Transverse colon (tissue), 4 donors: ENCODE measurements at regions not wholly inside any gene's neighbourhood (a gene's known extent, or its start where the extent isn't known, plus 50 kb on each side); places are given as distances from the start of the nearest gene placed in this dataset.

Source experiments
- DNase-seq: peaks from one replicate; pipeline ENCODE4 v3.0.0-alpha.2; 2019
- H3K27ac ChIP-seq, 4 donors: fragments of 200-600 bp; sonication (generic); 2 replicates each; pipeline ENCODE4 v1.5.1; 2016 to 2018; ENCODE audit warnings: inconsistent platforms in 4 of 4
- H3K27me3 ChIP-seq: fragments of 200-600 bp; sonication (generic); 2 replicates; pipeline ENCODE4 v1.5.1; 2017; ENCODE audit warnings: inconsistent platforms
- H3K36me3 ChIP-seq, 4 donors: fragments of 200-600 bp; sonication (generic); 2 replicates each; pipeline ENCODE4 v1.5.1; 2017 to 2019; ENCODE audit warnings: inconsistent platforms in 4 of 4
- H3K4me1 ChIP-seq, 4 donors: fragments of 200-600 bp; sonication (generic); 2 replicates each; pipeline ENCODE4 v1.5.1; 2017 to 2020; ENCODE audit warnings: inconsistent platforms in 4 of 4
- H3K4me3 ChIP-seq, 4 donors: fragments of 200-600 bp; sonication (generic); 1 replicate in 1 of 4; 2 replicates in 3 of 4; pipeline versions ENCODE4 v1.5.1 to v1.6.1; 2017 to 2019; ENCODE audit warnings: inconsistent platforms in 4 of 4
- H3K9me3 ChIP-seq, 2 donors: fragments of 200-600 bp; sonication (generic); 2 replicates each; pipeline ENCODE4 v1.5.1; 2017 to 2019; ENCODE audit warnings: inconsistent platforms in 2 of 2
- CTCF ChIP-seq, 5 experiments: fragments of 200-600 bp in 3 of 5; fragments of 450-650 bp in 2 of 5; sonication (generic) in 3 of 5; IDR thresholded peaks; 1 replicate in 2 of 5; 2 replicates in 3 of 5; pipeline ENCODE4 v1.5.1; 2016 to 2017; ENCODE audit warnings: antibody characterized with exemption in 5 of 5, inconsistent platforms in 3 of 5, mild to moderate bottlenecking in 2 of 5, moderate library complexity in 1 of 5
- EP300 ChIP-seq: sonication (generic); formaldehyde crosslinking; IDR thresholded peaks from one replicate; pipeline ENCODE4 v1.6.1; 2017; ENCODE audit warnings: antibody characterized with exemption, low read depth
- POLR2A ChIP-seq: fragments of 450-650 bp; IDR thresholded peaks from one replicate; pipeline ENCODE4 v1.6.1; 2016; ENCODE audit warnings: antibody characterized with exemption, mild to moderate bottlenecking, moderate library complexity
- POLR2AphosphoS5 ChIP-seq, 3 donors: sonication (generic); formaldehyde crosslinking; IDR thresholded peaks; one replicate each; pipeline ENCODE4 v1.6.1; 2016; ENCODE audit warnings: antibody characterized with exemption in 3 of 3
- WGBS, 2 donors: methylation state at CpG; one replicate each; pipeline ENCODE4 v1.1.5; 2018; ENCODE audit warnings: low coverage in 1 of 2; 5-methylcytosine and 5-hydroxymethylcytosine counted together
- in situ Hi-C, 4 donors: fragments of 200-750 bp; cut with MboI; loops; one replicate each; pipeline versions ENCODE4 v1.15.0 to v1.15.1; 2017; ENCODE audit warnings: low sequenced_read_pairs in 3 of 4, low pct_ligation_motif_present in 1 of 4, low pct_unique_long_range_greater_than_20kb in 1 of 4
- intact Hi-C: fragments of 100-400 bp; cut with DNase I; formaldehyde crosslinking; loops from one replicate; pipeline ENCODE4 v1.15.1; 2023; ENCODE audit warnings: low total_unique reads

- no peak overlapping the region for H3K4me3 ChIP-seq
- in situ Hi-C loops, result no loop called here
- no peaks in the 10 kb centered on the region for H3K4me1 ChIP-seq
- 73 to 76% methylated on average over 4 of the region's 4 CpGs for WGBS, 2 donors
- DNase-seq, result no peak
- no peak overlapping the region for H3K27ac ChIP-seq
- TF ChIP-seq POLR2A (no peak), EP300 (no peak), CTCF (IDR thresholded peaks at IDR 0.05) (no peak), POLR2AphosphoS5 (IDR thresholded peaks at IDR 0.05) (no peak)
- no peaks in the 10 kb centered on the region for H3K9me3 ChIP-seq
- no peaks in the 10 kb centered on the region for H3K36me3 ChIP-seq
- intact Hi-C loops, result no loop called here
- H3K27me3 ChIP-seq, result no peaks in the 10 kb centered on the region
Observed at GRCh38 chr6:126608681-126609080, 268.8 kb downstream of the CENPW start.

- H3K36me3 ChIP-seq, result no peaks in the 10 kb centered on the region
- in situ Hi-C loops (no loop called here), intact Hi-C loops (no loop called here)
- WGBS, 2 donors, result 68% methylated on average over 6 of the region's 6 CpGs; no CpG with 5 or more reads in 1 of the 2 donors
- no peak overlapping the region for H3K4me3 ChIP-seq
- H3K27me3 ChIP-seq, result no peaks in the 10 kb centered on the region
- no peak for DNase-seq
- peaks cover 0 to 6% (median 2%) of the 10 kb centered on the region in 4 donors for H3K4me1 ChIP-seq
- TF ChIP-seq CTCF (IDR thresholded peaks at IDR 0.05), result no peak
- TF ChIP-seq POLR2A, result no peak
- no peak for TF ChIP-seq EP300
- TF ChIP-seq POLR2AphosphoS5 (IDR thresholded peaks at IDR 0.05), result no peak
- H3K9me3 ChIP-seq, result no peaks in the 10 kb centered on the region
- no peak overlapping the region for H3K27ac ChIP-seq
Observed at GRCh38 chr6:126614642-126615504, 275.0 kb downstream of the CENPW start.

- WGBS, 2 donors, result 58 to 62% methylated on average over 2 of the region's 2 CpGs
- in situ Hi-C loops, result no loop called here
Observed at GRCh38 chr6:126616866-126617265, 277.0 kb downstream of the CENPW start.

More at GRCh38 chr6:126616866-126617265, 277.0 kb downstream of the CENPW start:
- no peak for TF ChIP-seq POLR2AphosphoS5 (IDR thresholded peaks at IDR 0.05)
- no peak for TF ChIP-seq CTCF (IDR thresholded peaks at IDR 0.05)
- no peak for TF ChIP-seq POLR2A
- TF ChIP-seq EP300, result no peak
- no peak for DNase-seq
- Histone ChIP-seq H3K4me3 (no peak overlapping the region), H3K9me3 (no peaks in the 10 kb centered on the region), H3K4me1 (peaks cover 0 to 6% (median 2%) of the 10 kb centered on the region in 4 donors), H3K27me3 (no peaks in the 10 kb centered on the region), H3K36me3 (no peaks in the 10 kb centered on the region), H3K27ac (no peak overlapping the region)
- intact Hi-C loops, result no loop called here
